Stimulated activated CD8-positive, alpha-beta memory T cell treated with anti-CD3 and anti-CD28 coated beads, Interleukin-2, amount 100 ng/mL, for 1 hour (primary cell): ENCODE measurements at regions not wholly inside any gene's neighbourhood (a gene's known extent, or its start where the extent isn't known, plus 50 kb on each side); places are given as distances from the start of the nearest gene placed in this dataset.

ENCODE experiments used
- DNase-seq, 2 donors: peaks; one replicate each; pipeline ENCODE4 v3.0.0-alpha.2; 2020; ENCODE audit warnings: low read depth in 2 of 2

DNA sequence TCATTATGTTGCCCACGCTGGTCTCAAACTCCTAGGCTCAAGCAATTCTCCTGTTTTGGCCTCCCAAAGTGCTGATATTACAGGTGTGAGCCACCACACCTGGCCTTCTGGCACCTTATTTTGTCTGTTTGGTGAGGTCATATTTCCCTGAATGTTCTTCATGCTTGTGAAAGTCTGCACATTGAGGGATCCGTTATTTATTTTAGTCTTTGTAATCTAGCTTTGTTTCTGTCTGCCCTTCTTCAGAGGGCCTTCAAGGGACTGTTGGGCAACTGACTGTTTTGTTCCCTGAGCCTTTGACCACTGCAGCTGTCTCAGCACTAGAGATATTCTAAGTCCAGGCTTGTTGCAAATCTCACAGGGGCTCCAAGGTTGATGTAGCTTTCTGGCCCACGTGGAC is 110.5 kb upstream of the RFC3 start:
- DNase-seq, result no peak

DNA sequence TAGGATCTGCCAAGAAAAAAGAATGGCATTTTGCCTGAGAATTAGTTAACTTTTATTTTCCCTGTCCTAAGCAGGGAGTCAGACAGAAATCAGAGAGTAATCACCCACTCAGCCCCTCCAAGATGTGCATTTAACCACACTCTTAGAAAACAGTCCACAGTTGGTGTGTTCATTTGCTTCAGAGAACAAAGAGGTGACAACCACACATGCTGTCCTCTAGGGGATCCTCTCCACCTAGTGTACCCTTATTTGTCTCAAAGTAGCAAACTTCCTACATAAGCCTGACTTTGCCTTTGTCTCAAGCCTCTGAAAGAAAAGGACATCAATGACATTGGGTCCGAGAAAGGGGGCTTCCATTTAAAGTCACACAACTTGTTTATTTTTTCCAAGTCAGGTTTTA is 107.0 kb upstream of the RFC3 start:
- no peak for DNase-seq

DNA sequence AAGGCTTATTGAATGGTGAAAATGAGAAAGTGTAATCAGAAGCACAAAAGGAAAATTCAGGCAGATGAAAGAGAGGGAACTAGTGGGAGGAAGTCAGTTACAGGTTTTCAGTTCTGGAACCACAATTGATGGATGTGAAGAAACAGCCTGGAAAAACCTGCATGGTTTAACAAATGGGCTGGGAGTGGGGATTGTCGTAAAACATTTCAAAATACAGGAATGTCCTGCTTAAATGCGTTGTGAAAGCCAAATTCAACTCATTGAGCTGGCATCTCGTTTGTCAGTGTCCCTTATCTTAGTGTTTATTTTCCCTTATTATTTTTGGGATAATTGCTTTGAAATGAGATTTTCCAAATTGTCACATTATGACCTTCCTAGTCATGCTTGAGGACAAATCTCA is 106.5 kb upstream of the RFC3 start:
- DNase-seq, result no peak

DNA sequence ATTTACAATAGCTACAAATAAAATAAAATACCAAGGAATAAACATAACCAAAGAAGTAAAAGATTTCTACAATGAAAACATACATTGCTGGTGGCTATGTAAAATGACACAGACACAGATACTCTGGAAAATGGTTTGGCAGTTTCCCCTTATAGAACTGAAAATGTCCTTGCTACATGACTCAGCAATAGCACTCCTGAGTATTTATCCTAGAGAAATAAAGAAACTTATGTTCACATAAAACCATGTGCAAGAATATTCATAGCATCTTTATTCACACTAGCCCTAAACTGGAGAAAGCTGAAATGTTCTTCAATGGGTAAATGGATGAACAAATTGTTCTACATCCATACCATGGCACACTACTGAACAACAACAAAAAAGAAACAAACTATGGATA is 100.2 kb upstream of the RFC3 start:
- DNase-seq, result no peak

DNA sequence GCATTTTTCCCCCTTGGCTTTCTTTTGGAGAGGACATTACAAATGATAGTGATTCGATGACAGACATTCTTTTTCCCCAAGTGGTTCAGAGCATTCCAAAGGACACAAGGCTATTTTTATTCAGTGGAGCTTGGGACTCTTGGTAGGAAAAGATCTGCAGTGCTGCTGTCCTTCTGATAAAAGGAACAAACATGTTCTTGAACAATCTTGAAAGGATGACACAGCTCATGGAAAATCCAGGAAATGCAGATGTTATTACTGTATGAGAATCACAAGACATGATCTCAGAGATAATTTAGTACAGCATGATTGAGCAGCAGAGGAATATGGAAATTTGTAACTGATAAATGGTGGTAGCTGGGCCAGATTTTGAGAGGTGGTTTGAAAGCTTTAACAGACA is 96.2 kb upstream of the RFC3 start:
- no peak for DNase-seq

DNA sequence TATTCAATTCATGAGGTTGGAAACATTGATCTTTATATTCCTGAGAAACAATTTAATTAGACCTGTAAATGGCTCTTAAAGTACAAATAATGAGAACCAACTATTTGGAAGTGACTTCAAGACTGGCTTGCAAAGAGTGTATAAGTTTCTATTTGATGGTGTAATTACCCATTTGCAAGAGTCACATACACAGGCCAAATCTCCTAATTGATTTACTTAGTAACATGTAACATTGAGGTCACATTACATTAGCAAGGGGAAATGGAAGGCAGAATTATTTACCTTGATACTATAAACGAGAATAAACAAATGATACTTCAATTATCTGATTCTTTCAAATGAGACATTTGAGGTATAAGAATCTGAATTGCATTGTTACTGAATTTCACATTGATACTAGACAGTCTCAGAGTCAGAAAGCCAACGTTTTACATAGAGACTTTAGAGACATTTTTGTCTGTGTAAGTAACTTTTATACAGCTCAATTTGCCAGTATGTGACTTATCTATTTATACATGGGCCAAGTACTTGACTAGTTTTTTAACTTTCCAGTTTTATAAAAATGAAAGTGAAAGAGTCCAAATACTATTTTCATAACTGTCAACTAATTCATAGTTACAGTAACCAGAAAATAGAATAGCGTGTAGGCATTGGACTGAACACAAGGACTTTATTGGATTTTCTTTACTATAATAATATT is 95.6 kb upstream of the RFC3 start:
- DNase-seq, result no peak

DNA sequence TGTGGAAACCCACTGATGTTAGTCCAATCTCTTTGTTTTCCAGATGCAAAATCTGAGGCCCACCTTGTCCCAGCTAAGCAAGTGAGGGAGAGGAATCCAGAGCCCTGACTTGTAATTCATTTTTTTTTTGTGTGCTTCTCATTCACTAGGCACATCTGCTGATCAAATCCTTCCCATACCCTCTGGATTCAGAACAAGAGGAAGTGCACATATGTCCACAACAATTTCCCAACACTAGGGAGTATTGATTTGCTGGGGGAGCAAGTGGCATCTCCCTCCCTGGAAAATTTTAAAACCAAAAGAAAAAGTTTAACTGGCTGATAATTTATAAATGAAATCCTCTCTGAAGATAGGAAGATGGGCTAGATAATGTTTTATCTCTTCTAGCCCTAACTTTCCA is 94.6 kb upstream of the RFC3 start:
- no peak for DNase-seq

DNA sequence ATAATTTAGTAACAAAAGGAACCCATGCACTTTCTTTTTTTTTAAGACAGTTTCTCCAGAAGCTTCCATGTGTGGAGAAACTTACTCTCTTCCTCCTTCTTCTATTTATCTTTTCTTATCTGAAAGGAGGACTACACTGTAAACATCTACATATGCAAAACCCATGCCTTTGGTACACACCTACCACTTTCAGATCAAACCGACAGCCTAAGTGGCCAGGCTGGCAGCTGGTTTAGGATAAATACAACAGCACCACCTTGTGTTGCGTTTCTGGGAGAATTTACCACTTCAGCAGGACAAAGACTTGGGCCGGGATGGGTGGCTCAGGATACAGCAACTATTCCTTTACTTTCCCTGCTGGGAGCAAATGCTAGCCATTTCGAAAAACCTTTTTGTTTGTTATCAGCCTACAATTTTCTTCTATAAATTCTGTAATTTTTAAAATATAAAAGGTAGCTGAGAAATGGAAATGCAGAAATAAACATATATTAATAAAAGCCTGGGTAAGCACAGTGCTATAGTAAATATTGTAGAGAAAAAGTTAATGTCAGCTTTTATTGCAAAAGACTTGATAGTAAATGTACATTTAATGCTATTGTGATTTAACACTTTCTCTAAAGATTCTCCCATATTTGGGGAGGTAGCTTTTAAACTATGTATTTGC is 94.0 kb upstream of the RFC3 start:
- peak; percentile 20 to 31 for DNase-seq

DNA sequence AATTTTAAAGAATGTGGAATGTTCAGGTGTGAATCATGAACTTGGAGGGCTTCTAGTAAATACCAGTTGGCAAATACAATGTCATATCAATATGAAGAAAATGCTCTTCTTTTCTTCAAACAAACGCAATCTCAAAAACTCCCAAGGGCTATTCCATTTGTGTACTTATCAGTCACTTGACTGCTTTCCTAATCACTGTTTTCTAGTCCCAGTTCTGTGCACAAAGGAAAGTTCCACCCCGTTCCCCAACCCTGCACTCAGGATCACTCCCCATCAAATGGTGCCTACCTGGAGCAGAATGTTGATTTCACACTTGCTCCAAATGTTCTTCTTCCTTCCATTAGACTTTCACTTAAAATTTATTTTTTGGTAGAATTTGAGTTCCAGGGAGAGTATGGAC is 92.6 kb upstream of the RFC3 start:
- no peak for DNase-seq

DNA sequence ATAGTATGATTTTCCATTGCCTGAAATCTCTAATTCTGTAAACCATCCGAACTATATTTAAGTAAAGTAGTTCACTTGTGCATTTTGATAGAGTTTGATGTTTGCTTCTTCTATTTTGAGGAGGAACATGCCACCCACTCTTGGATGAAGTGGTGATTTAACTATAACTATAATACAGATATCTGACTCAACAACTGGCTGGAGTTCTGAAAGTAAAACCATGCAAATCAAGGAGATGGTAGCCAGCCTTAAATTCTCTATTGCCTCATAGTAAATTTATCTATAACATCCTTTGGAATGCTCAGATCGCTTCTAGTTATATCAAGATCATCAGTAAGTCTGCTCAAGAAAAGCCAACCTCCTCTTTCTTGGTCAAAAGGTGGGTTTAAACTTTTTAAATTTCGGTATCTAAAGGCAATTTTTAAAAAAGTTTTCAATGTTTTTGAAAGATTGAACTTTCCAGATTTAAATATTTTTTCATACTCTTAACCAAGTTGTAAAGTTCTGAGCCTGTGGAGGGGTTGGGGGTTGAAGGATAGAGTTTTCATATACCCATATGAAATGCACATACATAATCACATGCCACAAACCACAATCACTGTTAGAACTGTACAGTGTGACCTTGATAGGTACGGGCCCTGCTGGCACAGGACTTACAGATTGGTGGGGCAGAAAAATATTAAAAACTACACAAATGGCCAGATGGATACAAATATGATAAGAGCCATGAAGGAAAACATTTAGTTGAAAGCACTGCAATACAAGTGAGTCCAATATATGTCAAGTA is 90.5 kb upstream of the RFC3 start:
- no peak for DNase-seq

DNA sequence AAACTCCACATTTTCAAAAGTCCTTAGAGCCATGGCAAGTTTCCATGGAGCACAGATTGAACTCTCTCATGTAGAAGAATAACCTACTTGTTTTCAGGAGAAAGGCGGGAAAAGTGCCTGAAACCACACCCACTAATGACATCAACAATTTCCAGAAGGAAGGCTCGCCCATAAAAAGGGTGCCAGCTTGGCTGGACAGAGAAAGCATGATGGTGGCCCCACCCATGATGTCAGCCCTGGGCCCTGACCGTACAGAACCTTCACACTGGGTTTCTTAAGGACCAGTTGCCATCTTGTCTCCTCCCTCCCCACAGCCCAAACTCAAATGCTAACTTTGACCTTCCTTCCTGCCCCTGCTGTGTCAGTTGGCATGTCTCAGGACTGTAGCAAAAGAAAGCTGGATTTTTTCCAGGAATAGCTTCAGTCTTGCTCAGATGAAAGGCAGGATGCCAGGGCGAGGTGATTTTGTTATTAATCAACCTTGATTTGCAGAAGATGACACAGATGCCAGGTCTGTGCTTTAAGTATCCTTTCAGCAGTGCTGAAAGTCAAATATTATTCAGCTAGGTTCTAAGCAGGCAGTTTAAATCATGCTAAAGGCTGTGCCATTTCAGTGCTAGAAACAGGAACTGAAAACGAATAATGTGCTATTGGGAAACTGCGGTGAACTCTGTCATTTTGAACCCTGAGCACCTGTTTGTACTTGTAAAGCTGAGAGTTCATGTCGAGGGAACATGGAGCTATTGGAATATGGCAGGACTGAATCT is 89.5 kb upstream of the RFC3 start:
- no peak for DNase-seq

DNA sequence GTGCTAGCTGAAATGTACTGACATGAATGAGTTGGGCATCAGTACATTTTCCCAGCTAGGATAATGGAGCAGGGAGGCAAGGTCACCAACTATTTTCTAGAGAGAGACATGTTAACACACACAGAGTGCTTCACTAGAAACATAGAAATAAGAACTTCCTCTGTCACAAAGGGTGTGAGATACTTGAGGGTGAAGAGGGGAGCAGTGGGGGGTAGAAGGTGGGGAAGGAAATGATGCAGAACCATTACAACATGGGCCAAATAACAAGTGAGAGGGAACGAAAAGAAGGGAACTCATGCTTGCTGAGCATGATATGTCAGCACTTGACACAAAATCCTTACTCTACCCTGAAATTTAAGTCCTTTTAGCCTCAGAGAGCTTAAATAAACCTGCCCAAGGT is 87.8 kb upstream of the RFC3 start:
- no peak for DNase-seq

DNA sequence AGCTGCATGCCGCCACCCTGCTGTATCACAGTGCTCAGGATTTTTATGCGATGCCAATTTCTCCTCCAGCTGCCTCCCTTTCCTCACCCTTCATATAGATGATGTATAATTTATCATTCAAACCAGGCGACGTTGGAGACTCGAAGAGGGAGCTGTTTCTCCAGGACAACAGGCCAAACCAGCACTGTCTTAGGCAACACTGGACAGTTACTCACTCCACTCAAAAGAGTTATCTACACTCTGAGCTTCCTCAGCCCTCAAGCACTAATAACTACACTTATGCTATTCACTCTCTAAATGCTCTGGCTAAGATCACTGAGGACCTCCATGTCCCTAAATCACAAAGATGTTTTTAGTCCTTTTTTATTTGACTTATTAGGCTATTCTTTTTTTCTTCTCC is 87.3 kb upstream of the RFC3 start:
- no peak for DNase-seq

DNA sequence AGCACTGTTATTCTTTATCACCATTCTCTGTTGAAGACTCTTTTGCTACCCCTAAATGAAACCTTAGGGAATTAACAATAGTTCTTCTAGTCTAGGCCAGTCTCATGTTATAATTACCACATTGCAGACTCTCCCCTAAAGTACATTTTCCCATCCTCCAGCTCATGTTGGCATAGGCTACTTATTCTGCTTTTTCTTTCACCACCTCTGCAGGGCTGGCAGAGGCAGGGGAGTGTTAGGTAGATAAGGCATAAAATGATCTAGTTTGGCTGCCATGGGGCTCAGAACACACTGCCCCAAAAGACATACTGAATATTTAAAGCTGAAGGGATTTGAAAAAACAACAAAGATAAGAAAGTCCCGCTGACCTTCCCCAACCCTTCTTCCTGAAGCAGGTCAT is 82.7 kb upstream of the RFC3 start:
- no peak for DNase-seq

DNA sequence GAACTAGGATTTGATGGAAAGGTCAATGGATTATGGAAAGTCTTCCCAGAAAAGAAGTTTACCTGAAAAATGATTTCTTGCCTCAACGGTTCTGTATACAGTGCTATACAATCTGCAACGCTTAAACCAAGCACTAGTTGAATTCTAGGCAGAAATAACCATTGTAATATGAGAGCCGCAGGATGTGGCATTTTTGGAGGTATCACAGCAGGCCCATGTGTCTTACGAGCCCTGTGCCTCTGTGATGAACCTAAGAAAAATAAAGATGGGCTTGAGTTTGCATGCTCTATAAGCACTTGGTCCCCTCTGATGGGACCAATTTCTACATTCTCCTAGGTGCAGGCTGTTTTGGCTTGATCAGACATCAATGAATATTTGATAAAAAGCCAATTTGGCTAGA is 78.7 kb upstream of the RFC3 start:
- DNase-seq, result no peak

DNA sequence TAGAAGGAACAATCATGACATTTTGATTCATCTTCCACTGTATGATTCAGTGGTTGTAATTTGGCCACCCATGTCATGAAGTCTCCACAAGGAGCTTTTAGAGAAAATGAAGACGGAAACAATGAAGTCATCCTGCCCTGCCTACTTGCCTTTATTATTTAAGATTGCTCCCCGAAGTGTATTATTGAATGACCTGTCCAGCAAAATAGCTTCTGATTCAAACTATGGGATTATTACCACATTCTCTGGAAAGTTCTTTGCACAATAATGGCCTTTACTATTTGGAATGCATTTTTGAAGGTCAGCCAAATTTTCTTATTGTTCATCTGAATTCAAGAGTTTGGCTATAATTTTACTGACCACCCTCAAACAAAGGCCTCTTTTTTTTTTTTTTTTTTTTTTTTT is 77.8 kb upstream of the RFC3 start:
- no peak for DNase-seq

DNA sequence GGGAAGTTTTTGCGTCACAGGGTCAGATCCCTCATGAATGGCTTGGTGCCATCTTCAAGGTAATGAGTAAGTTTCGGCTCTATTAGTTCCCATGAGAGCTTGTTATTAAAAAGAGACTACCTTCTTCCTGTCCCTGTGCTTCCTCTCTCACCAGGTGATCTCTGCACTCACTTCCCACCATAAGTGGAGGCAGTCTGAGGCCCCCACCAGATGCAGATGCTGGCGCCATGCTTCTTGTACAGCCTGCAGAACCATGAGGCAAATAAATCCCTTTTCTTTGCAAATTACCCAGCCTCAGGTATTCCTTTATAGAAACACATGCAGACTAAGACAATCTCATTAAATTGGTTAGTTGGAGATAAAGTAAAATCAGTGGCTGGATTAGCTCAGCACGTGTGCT is 75.6 kb upstream of the RFC3 start:
- no peak for DNase-seq

DNA sequence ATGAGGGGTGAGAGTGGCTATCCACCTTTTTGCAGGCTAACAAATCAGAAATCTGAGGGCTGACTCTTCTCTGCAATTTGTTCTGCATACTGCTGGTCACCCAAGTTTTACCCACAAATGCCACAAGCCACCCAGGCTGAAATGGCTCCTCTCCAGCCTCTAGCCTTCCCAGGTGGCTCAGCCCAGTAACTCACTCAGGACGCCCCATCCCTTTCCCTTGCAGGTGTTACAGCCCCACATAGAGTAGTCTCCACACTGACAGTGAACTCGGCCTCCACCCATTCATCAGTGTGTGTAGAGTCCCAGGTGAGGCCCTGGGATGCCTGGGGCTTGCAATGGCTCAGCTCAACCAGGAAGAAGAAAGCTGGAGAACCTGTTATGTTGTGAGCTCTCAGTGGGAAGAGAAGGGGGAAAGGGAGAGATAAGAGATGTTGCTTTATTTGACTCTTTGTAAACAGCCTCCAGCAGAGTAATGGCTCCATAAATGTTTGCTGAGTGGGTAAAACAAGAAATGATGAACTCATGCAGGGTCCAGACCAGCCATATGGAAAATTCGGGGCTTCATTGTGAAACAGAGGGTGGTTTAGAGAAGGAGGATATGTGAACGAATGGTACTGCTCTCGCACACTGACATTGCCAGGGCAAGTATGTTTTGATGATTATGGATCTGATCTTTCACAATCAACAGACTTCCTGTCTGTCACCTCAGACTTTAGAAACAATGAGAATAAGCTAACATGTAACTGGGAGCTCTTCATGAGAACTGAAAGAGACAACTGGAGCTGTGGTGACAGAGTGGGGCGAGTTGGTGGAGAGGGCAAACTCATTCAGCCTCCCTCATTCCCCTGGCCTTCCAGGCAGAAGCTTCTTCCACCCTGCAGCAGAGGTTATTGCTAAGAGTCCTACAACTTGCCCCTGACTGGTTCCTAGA is 74.2 kb upstream of the RFC3 start:
- DNase-seq, result no peak

DNA sequence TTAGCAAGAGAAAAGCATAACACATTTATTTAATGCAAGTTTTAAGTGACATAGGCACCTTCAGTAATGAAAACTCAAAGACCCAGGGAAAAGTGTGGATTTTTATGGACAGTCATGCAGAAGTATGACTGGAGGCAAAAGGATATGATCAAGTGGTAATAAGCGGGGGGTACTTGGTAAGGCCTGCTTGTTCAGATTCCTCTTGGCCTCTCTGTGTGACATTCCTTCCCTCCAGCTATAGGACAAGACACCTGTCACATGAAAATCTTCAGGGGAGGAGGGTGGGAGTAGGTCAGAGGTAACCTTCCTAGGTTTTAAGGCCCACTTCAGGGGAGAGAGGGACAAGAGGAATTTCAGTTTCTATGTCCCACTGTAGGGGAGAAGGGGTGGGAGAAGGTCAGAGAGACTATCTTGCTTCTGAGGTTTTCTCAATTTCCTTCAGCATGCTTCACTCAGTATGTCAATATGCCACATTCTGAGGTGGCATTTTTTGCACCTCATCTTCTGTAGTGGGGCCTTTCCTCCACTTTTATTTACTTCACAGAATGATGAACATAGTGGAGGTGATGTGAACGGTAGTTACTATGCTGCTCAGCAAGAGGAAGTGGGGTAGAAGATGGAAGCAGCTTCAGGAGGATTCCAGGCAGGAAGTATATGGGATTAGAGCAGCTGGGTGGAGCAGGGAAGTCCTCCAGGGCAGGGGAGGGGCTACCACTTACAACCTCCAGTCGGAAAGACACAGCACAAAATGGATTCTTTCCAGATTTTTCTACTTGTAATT is 73.2 kb upstream of the RFC3 start:
- no peak for DNase-seq
